ENCODE measurements at regions not wholly inside any gene's neighbourhood (a gene's known extent, or its start where the extent isn't known, plus 50 kb on each side); places are given as distances from the start of the nearest gene placed in this dataset.
A peak's percentile ranks its signal among the peaks of the same experiment; 100 is the strongest.

- H3K4me3 ChIP-seq (replicated peaks; ENCODE audit: low read depth, low read length), result no peak overlapping the region
- no peak for DNase-seq (ENCODE audit: extremely low read depth, low read depth)
- no peak for TF ChIP-seq CTCF (IDR thresholded peaks at IDR 0.05; ENCODE audit: low read depth, low read length, missing control alignments)
Measured at GRCh38 chr4:38523524-38524448, 140.2 kb upstream of the KLF3 start.

- no peak overlapping the region for H3K4me3 ChIP-seq (replicated peaks; ENCODE audit: low read depth, low read length)
- TF ChIP-seq CTCF (IDR thresholded peaks at IDR 0.05; ENCODE audit: low read depth, low read length, missing control alignments), result no peak
- no peak for DNase-seq (ENCODE audit: extremely low read depth, low read depth)
Measured at GRCh38 chr4:38526412-38526811, 137.6 kb upstream of the KLF3 start.

- no peak for DNase-seq (ENCODE audit: extremely low read depth, low read depth)
- TF ChIP-seq CTCF (IDR thresholded peaks at IDR 0.05; ENCODE audit: low read depth, low read length, missing control alignments), result no peak
- H3K4me3 ChIP-seq (replicated peaks; ENCODE audit: low read depth, low read length), result no peak overlapping the region
Measured at GRCh38 chr4:38529189-38530115, 134.5 kb upstream of the KLF3 start.

GRCh38 chr4:38530486-38530885, 133.5 kb upstream of the KLF3 start:
- H3K4me3 ChIP-seq (replicated peaks; ENCODE audit: low read depth, low read length), result no peak overlapping the region
- TF ChIP-seq CTCF (IDR thresholded peaks at IDR 0.05; ENCODE audit: low read depth, low read length, missing control alignments), result no peak
- no peak for DNase-seq (ENCODE audit: extremely low read depth, low read depth)

GRCh38 chr4:38531141-38531727, 132.8 kb upstream of the KLF3 start:
- DNase-seq (ENCODE audit: extremely low read depth, low read depth), result peak; percentile 2
- H3K4me3 ChIP-seq (replicated peaks; ENCODE audit: low read depth, low read length), result no peak overlapping the region
- TF ChIP-seq CTCF (IDR thresholded peaks at IDR 0.05; ENCODE audit: low read depth, low read length, missing control alignments), result no peak

- TF ChIP-seq CTCF (IDR thresholded peaks at IDR 0.05; ENCODE audit: low read depth, low read length, missing control alignments), result no peak
- no peak for DNase-seq (ENCODE audit: extremely low read depth, low read depth)
- no peak overlapping the region for H3K4me3 ChIP-seq (replicated peaks; ENCODE audit: low read depth, low read length)
Measured at GRCh38 chr4:38532908-38533499, 131.0 kb upstream of the KLF3 start.

All from HFF-Myc (cell line).